ENCODE measurements at regions not wholly inside any gene's neighbourhood (a gene's known extent, or its start where the extent isn't known, plus 50 kb on each side); places are given as distances from the start of the nearest gene placed in this dataset.

- no peak for TF ChIP-seq CTCF (IDR thresholded peaks at IDR 0.05; ENCODE audit: low read depth, low read length, missing input control)
- TF ChIP-seq YY1 (IDR thresholded peaks at IDR 0.05) = no peak
- no peak for TF ChIP-seq HNF4G (IDR thresholded peaks at IDR 0.05)
- no peak for TF ChIP-seq ZBTB33 (IDR thresholded peaks at IDR 0.05)
- no peak for TF ChIP-seq SP1 (IDR thresholded peaks at IDR 0.05)
- TF ChIP-seq MAX (IDR thresholded peaks at IDR 0.05) = no peak
- TF ChIP-seq RAD21 (IDR thresholded peaks at IDR 0.05) = no peak
- no peak for TF ChIP-seq TAF1 (conservative IDR thresholded peaks at IDR 0.05)
- TF ChIP-seq EGR1 (IDR thresholded peaks at IDR 0.05; ENCODE audit: low read depth in 2 of 2) = no peak
- no peak for TF ChIP-seq REST (IDR thresholded peaks at IDR 0.05)
Observed at GRCh38 chr10:89830624-89831023, 129.2 kb downstream of the KIF20B start.
